GM23338 (cell line): ENCODE measurements at regions not wholly inside any gene's neighbourhood (a gene's known extent, or its start where the extent isn't known, plus 50 kb on each side); places are given as distances from the start of the nearest gene placed in this dataset.

ENCODE experiments used
- CREB1 ChIP-seq: fragments of 250-450 bp; sonication (Bioruptor Pico); IDR thresholded peaks from 2 replicates; pipeline ENCODE4 v1.5.0; 2020; ENCODE audit warnings: low read depth, mild to moderate bottlenecking, moderate library complexity
- EZH2 ChIP-seq: fragments of 200-600 bp; sonication (generic); IDR thresholded peaks from one replicate; pipeline ENCODE4 v1.8.0; 2017; ENCODE audit warnings: antibody characterized with exemption, mild to moderate bottlenecking, low read depth; ENCODE audit not compliant: unreplicated experiment
- EZH2phosphoT487 ChIP-seq: fragments of 200-600 bp; sonication (generic); IDR thresholded peaks from one replicate; pipeline ENCODE4 v1.8.1; 2018; ENCODE audit warnings: antibody characterized with exemption; ENCODE audit not compliant: unreplicated experiment
- JUNB ChIP-seq: IDR thresholded peaks from one replicate; pipeline ENCODE4 v1.6.1; 2016; ENCODE audit warnings: antibody characterized with exemption; ENCODE audit not compliant: unreplicated experiment
- POLR2AphosphoS5 ChIP-seq: IDR thresholded peaks from 2 replicates; pipeline ENCODE4 v1.6.1; 2016; ENCODE audit warnings: antibody characterized with exemption, low read depth
- STAT1 ChIP-seq: IDR thresholded peaks from one replicate; pipeline ENCODE4 v1.6.1; 2016; ENCODE audit warnings: antibody characterized with exemption; ENCODE audit not compliant: unreplicated experiment
- ZNF114 ChIP-seq: fragments of 250-450 bp; sonication (Bioruptor Pico); IDR thresholded peaks from 2 replicates; pipeline ENCODE4 v1.5.0; 2020; ENCODE audit warnings: mild to moderate bottlenecking, moderate library complexity
- ZNF331 ChIP-seq: fragments of 250-450 bp; sonication (Bioruptor Pico); IDR thresholded peaks from 2 replicates; pipeline ENCODE4 v1.5.0; 2020; ENCODE audit warnings: low read depth, mild to moderate bottlenecking, moderate library complexity
- TF ChIP-seq, protein P1 (sequence below), 2 experiments: fragments of 200-600 bp in 1 of 2; sonication (generic) in 1 of 2; conservative IDR thresholded peaks; 2 replicates each; pipeline versions ENCODE4 v1.5.1 to v1.6.1; 2016 to 2017; ENCODE audit warnings: antibody characterized with exemption in 2 of 2, low read depth in 2 of 2, mild to moderate bottlenecking in 2 of 2, moderate library complexity in 1 of 2
- TF ChIP-seq, protein P2 (sequence below): IDR thresholded peaks from one replicate; pipeline ENCODE4 v1.6.1; 2018; ENCODE audit warnings: antibody characterized with exemption; ENCODE audit not compliant: unreplicated experiment
- TF ChIP-seq, protein P3 (sequence below): IDR thresholded peaks from 2 replicates; pipeline ENCODE4 v1.6.1; 2016; ENCODE audit warnings: antibody characterized with exemption

DNA sequence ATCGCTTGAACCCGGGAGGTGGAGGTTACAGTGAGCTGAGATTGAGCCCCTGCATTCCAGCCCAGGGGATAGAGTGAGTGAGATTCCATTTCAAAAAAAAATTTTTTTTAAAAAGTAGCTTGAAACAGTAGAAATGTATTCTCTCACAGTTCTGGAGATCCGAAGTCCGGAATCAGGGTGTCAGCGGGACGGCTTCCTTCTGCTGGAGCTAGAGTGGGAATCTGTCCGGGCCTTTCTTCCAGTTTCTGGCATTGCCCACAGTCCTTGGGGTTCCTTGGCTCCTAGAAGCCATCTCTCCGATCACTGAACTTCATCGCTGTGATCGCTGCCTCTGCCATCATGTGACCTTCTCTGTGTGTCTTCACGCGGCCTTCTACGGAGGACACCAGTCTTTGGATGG is 181.2 kb upstream of the CIBAR2 start:
- TF ChIP-seq, protein P1, sequence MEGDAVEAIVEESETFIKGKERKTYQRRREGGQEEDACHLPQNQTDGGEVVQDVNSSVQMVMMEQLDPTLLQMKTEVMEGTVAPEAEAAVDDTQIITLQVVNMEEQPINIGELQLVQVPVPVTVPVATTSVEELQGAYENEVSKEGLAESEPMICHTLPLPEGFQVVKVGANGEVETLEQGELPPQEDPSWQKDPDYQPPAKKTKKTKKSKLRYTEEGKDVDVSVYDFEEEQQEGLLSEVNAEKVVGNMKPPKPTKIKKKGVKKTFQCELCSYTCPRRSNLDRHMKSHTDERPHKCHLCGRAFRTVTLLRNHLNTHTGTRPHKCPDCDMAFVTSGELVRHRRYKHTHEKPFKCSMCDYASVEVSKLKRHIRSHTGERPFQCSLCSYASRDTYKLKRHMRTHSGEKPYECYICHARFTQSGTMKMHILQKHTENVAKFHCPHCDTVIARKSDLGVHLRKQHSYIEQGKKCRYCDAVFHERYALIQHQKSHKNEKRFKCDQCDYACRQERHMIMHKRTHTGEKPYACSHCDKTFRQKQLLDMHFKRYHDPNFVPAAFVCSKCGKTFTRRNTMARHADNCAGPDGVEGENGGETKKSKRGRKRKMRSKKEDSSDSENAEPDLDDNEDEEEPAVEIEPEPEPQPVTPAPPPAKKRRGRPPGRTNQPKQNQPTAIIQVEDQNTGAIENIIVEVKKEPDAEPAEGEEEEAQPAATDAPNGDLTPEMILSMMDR (conservative IDR thresholded peaks at IDR 0.05; ENCODE audit: low read depth in 2 of 2) = no peak
- TF ChIP-seq POLR2AphosphoS5 (no peak), EZH2phosphoT487 (no peak), EZH2 (no peak), ZNF114 (CRISPR knock-in tag) (no peak), JUNB (no peak), CREB1 (no peak), STAT1 (no peak), ZNF331 (CRISPR knock-in tag) (no peak)
- TF ChIP-seq, protein P2, sequence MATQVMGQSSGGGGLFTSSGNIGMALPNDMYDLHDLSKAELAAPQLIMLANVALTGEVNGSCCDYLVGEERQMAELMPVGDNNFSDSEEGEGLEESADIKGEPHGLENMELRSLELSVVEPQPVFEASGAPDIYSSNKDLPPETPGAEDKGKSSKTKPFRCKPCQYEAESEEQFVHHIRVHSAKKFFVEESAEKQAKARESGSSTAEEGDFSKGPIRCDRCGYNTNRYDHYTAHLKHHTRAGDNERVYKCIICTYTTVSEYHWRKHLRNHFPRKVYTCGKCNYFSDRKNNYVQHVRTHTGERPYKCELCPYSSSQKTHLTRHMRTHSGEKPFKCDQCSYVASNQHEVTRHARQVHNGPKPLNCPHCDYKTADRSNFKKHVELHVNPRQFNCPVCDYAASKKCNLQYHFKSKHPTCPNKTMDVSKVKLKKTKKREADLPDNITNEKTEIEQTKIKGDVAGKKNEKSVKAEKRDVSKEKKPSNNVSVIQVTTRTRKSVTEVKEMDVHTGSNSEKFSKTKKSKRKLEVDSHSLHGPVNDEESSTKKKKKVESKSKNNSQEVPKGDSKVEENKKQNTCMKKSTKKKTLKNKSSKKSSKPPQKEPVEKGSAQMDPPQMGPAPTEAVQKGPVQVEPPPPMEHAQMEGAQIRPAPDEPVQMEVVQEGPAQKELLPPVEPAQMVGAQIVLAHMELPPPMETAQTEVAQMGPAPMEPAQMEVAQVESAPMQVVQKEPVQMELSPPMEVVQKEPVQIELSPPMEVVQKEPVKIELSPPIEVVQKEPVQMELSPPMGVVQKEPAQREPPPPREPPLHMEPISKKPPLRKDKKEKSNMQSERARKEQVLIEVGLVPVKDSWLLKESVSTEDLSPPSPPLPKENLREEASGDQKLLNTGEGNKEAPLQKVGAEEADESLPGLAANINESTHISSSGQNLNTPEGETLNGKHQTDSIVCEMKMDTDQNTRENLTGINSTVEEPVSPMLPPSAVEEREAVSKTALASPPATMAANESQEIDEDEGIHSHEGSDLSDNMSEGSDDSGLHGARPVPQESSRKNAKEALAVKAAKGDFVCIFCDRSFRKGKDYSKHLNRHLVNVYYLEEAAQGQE = no peak
- TF ChIP-seq, protein P3, sequence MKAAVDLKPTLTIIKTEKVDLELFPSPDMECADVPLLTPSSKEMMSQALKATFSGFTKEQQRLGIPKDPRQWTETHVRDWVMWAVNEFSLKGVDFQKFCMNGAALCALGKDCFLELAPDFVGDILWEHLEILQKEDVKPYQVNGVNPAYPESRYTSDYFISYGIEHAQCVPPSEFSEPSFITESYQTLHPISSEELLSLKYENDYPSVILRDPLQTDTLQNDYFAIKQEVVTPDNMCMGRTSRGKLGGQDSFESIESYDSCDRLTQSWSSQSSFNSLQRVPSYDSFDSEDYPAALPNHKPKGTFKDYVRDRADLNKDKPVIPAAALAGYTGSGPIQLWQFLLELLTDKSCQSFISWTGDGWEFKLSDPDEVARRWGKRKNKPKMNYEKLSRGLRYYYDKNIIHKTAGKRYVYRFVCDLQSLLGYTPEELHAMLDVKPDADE = no peak
